Neutrophil (primary cell): ENCODE measurements at regions not wholly inside any gene's neighbourhood (a gene's known extent, or its start where the extent isn't known, plus 50 kb on each side); places are given as distances from the start of the nearest gene placed in this dataset.

ENCODE experiments used
- H3K27ac ChIP-seq: fragments of 200-600 bp; sonication (generic); 2 replicates; pipeline ENCODE4 v1.5.1; 2016; ENCODE audit warnings: mild to moderate bottlenecking, moderate library complexity
- H3K27me3 ChIP-seq: fragments of 200-600 bp; sonication (generic); 2 replicates; pipeline ENCODE4 v1.6.0; 2016; ENCODE audit warnings: mild to moderate bottlenecking
- H3K36me3 ChIP-seq: fragments of 200-600 bp; sonication (generic); 2 replicates; pipeline ENCODE4 v1.5.1; 2017
- H3K4me1 ChIP-seq, 2 experiments: fragments of 200-600 bp in 1 of 2; sonication (generic) in 1 of 2; 1 replicate in 1 of 2; 2 replicates in 1 of 2; pipeline versions ENCODE4 v1.5.1 to v1.6.1; 2013 to 2016; ENCODE audit warnings: low read depth in 1 of 2, low read length in 1 of 2, mild to moderate bottlenecking in 1 of 2, moderate library complexity in 1 of 2; ENCODE audit not compliant: control insufficient read depth in 1 of 2, insufficient read depth in 1 of 2
- H3K4me3 ChIP-seq, 2 experiments: fragments of 200-600 bp in 1 of 2; sonication (generic) in 1 of 2; 1 replicate in 1 of 2; 2 replicates in 1 of 2; pipeline ENCODE4 v1.5.1; 2013 to 2016; ENCODE audit warnings: low read depth in 1 of 2, low read length in 1 of 2, mild to moderate bottlenecking in 1 of 2, moderate library complexity in 1 of 2
- H3K9me3 ChIP-seq: fragments of 200-600 bp; sonication (generic); 2 replicates; pipeline ENCODE4 v1.5.1; 2016
- CTCF ChIP-seq: fragments of 200-600 bp; sonication (generic); IDR thresholded peaks from 2 replicates; pipeline ENCODE4 v1.5.1; 2016; ENCODE audit warnings: antibody characterized with exemption

DNA sequence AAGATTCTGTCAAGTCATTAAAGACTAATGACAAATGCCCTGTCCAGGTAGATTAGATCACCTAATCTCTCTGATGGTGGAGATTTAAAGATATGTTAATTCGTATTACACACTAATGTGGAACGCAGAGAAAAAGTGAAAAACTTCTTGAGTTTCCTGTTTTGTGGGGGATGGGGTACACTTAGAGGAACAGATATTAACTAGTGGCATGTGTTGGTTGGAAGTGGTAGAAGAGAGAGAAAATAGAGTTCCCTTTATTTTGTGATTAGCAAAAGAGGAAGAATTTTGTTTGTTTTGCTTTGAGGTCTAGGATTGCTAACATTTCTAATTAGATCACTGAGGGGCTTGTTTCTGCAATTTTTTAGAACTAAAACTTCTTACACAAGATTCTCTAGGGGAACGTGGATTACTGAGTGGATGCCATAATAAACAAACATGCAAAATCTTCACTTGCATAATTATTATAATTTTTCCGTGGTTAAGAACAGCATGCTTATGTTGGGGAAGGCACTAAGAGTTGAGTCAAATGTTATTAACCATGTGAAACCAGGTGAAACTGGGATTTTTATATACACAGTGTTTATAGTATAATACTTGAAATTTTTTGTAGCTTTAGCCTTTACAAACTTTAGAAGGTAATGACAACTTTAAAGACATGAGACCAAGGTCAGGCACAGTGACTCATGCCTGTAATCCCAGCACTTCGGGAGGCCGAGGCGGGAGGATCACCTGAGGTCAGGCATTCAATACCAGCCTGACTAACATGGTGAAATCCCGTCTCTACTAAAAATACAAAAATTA lies 97.4 kb upstream of the STK17B start:
- peaks cover 41 to 44% of the 10 kb centered on the region in 2 experiments for H3K4me1 ChIP-seq
- H3K27ac ChIP-seq, result peak overlapping the region; percentile 97
- no peaks in the 10 kb centered on the region for H3K9me3 ChIP-seq
- H3K4me3 ChIP-seq, result peak overlapping the region; percentile 21 to 29
- H3K27me3 ChIP-seq, result no peaks in the 10 kb centered on the region
- H3K36me3 ChIP-seq, result no peaks in the 10 kb centered on the region
- no peak for TF ChIP-seq CTCF

DNA sequence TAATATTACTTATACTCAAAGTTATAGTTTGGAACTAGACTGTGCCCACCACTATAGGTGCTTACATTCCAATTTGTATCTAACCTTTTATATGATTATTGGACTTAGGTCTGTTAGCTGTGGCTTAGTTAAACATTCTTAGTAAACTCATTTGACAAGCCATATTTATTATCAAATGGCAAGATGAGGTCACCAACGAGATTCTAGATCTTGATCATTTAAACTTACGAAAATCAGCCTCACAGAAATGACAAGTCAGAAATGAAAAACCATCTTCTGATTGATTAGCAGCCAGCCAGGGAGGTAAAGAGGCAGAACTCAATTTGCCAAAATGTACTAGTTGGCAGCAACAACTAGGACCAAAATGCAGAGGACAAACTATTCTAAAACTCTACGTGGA lies 100.4 kb upstream of the STK17B start:
- H3K27ac ChIP-seq, result no peak overlapping the region
- TF ChIP-seq CTCF, result no peak
- no peak overlapping the region for H3K4me3 ChIP-seq
- H3K36me3 ChIP-seq, result no peaks in the 10 kb centered on the region
- H3K4me1 ChIP-seq, result peaks cover 65 to 66% of the 10 kb centered on the region in 2 experiments
- no peaks in the 10 kb centered on the region for H3K27me3 ChIP-seq
- no peaks in the 10 kb centered on the region for H3K9me3 ChIP-seq

- Histone ChIP-seq H3K9me3 (no peaks in the 10 kb centered on the region), H3K27me3 (no peaks in the 10 kb centered on the region), H3K4me3 (no peak overlapping the region), H3K36me3 (no peaks in the 10 kb centered on the region), H3K27ac (peak overlapping the region; percentile 67), H3K4me1 (peaks cover 44% of the 10 kb centered on the region in 2 experiments)
- no peak for TF ChIP-seq CTCF
Observed at GRCh38 chr2:196274387-196274809, 103.0 kb upstream of the STK17B start.

GRCh38 chr2:196275646-196276352 lies 104.4 kb upstream of the STK17B start:
- no peak for TF ChIP-seq CTCF
- H3K4me1 ChIP-seq, result peaks cover 33 to 34% of the 10 kb centered on the region in 2 experiments
- no peaks in the 10 kb centered on the region for H3K36me3 ChIP-seq
- no peaks in the 10 kb centered on the region for H3K9me3 ChIP-seq
- H3K4me3 ChIP-seq, result peak overlapping the region in 1 of 2 experiments; percentile 21
- H3K27me3 ChIP-seq, result no peaks in the 10 kb centered on the region
- H3K27ac ChIP-seq, result peak overlapping the region; percentile 61

GRCh38 chr2:196276421-196276820 lies 105.0 kb upstream of the STK17B start:
- peaks cover 33 to 34% of the 10 kb centered on the region in 2 experiments for H3K4me1 ChIP-seq
- peak overlapping the region in 1 of 2 experiments; percentile 21 for H3K4me3 ChIP-seq
- no peak for TF ChIP-seq CTCF
- H3K36me3 ChIP-seq, result no peaks in the 10 kb centered on the region
- peak overlapping the region; percentile 61 for H3K27ac ChIP-seq
- H3K27me3 ChIP-seq, result no peaks in the 10 kb centered on the region
- no peaks in the 10 kb centered on the region for H3K9me3 ChIP-seq
